K562 (cell line): ENCODE measurements at regions not wholly inside any gene's neighbourhood (a gene's known extent, or its start where the extent isn't known, plus 50 kb on each side); places are given as distances from the start of the nearest gene placed in this dataset.

Experiments
- ATAC-seq: fragments of 200-7000 bp; cut with Tn5 transposase; 3 replicates; pipeline ENCODE4 v1.9.1; 2020; ENCODE audit warnings: moderate library complexity
- BruUV-seq: library from RNA; stranded (reverse); fragments of 400-500 nt; replicated peaks from 2 replicates; lab custom pipeline; 2021; lab: Mats Ljungman, UMichigan
- CTCF ChIA-PET: fragments of 300-600 bp; formaldehyde crosslinking; extraction: SDS; loops from one replicate; lab custom pipeline; 2021; ENCODE audit warnings: low intra/inter-chr PET ratio; lab: Yijun Ruan, JAX
- POLR2A ChIA-PET: fragments of 300-600, 350-650 bp; sonication (Branson Sonifier 250); formaldehyde crosslinking; extraction: SDS; loops from one replicate; lab custom pipeline; 2021; ENCODE audit warnings: antibody characterized with exemption, inconsistent platforms; lab: Yijun Ruan, JAX
- DNase-seq, 4 experiments: peaks; one replicate each; pipeline versions ENCODE4 v3.0.0 to v3.0.0-alpha.2; 2011 to 2018; ENCODE audit warnings: low spot score in 3 of 4, mixed read lengths in 3 of 4; ENCODE audit errors: extremely low read depth in 1 of 4
- FAIRE-seq: peaks from 2 replicates; lab custom pipeline; 2011; peaks lifted over from hg19 to GRCh38; lab: Jason Lieb, UNC
- H2AFZ ChIP-seq: 2 replicates; pipeline ENCODE4 v1.6.0; 2011; ENCODE audit warnings: low read depth, low read length, control low read depth, inconsistent platforms
- H3K27ac ChIP-seq: fragments of 200-600 bp; 3 replicates; pipeline ENCODE4 v1.8.0; 2011; ENCODE audit warnings: low read depth, mild to moderate bottlenecking, control low read depth, inconsistent platforms, low read length, moderate library complexity, mixed read lengths; ENCODE audit errors: extremely low read depth
- H3K27me3 ChIP-seq, 2 experiments: fragments of 300-600 bp in 1 of 2; 2 replicates in 1 of 2; 3 replicates in 1 of 2; pipeline versions ENCODE4 v1.6.0 to v1.8.0; 2011; ENCODE audit warnings: inconsistent platforms in 2 of 2, low read length in 2 of 2, mild to moderate bottlenecking in 1 of 2, mixed read lengths in 1 of 2, moderate library complexity in 1 of 2; ENCODE audit not compliant: control insufficient read depth in 2 of 2, insufficient read depth in 2 of 2
- H3K36me3 ChIP-seq: fragments of 300-600 bp; 3 replicates; pipeline ENCODE4 v1.8.0; 2011; ENCODE audit warnings: mild to moderate bottlenecking, low read length, inconsistent platforms; ENCODE audit not compliant: control insufficient read depth, insufficient read depth
- H3K4me1 ChIP-seq, 2 experiments: fragments of 200-600 bp in 1 of 2; replicated peaks in 1 of 2; 2 replicates in 1 of 2; 3 replicates in 1 of 2; pipeline versions ENCODE4 v1.5.1 to v1.8.0; 2011; ENCODE audit warnings: inconsistent platforms in 2 of 2, low read length in 2 of 2, mild to moderate bottlenecking in 1 of 2, mixed read lengths in 1 of 2, moderate library complexity in 1 of 2; ENCODE audit not compliant: control insufficient read depth in 2 of 2, insufficient read depth in 2 of 2
- H3K4me2 ChIP-seq: 2 replicates; pipeline ENCODE4 v1.6.1; 2011; ENCODE audit warnings: low read length, control low read depth, inconsistent platforms, mixed read lengths; ENCODE audit not compliant: insufficient read depth
- H3K4me3 ChIP-seq: fragments of 200-600 bp; sonication (generic), shearing (Covaris generic); 2 replicates; pipeline ENCODE4 v1.5.1; 2016; ENCODE audit warnings: control low read depth, inconsistent platforms
- H3K79me2 ChIP-seq: fragments of 200-600 bp; 3 replicates; pipeline ENCODE4 v1.8.0; 2011; ENCODE audit warnings: low read length, inconsistent platforms; ENCODE audit not compliant: control insufficient read depth, insufficient read depth
- H3K9ac ChIP-seq, 2 experiments: 2 replicates each; pipeline versions ENCODE4 v1.6.0 to v1.6.1; 2011; ENCODE audit warnings: low read depth in 2 of 2, low read length in 2 of 2, control low read depth in 1 of 2, inconsistent platforms in 1 of 2, mild to moderate bottlenecking in 1 of 2, mixed read lengths in 1 of 2; ENCODE audit not compliant: insufficient read depth in 1 of 2
- H3K9me1 ChIP-seq: one replicate; pipeline ENCODE4 v1.6.0; 2011; ENCODE audit warnings: inconsistent platforms, mild to moderate bottlenecking, low read length, moderate library complexity; ENCODE audit not compliant: control insufficient read depth, insufficient read depth
- H3K9me3 ChIP-seq: replicated peaks from 2 replicates; pipeline ENCODE4 v1.5.1; 2011; ENCODE audit warnings: low read depth, low read length, inconsistent platforms; ENCODE audit not compliant: control insufficient read depth, insufficient read depth
- H4K20me1 ChIP-seq: replicated peaks from 2 replicates; pipeline ENCODE4 v1.6.1; 2011; ENCODE audit warnings: low read length, inconsistent platforms, mixed read lengths; ENCODE audit not compliant: control insufficient read depth, insufficient read depth
- ERF ChIP-seq: fragments of 450-650 bp; formaldehyde crosslinking; IDR thresholded peaks from 2 replicates; pipeline ENCODE4 v1.4.0; 2020; ENCODE audit warnings: mild to moderate bottlenecking, mixed read lengths
- PRMT5 ChIP-seq: sonication (generic); formaldehyde crosslinking; IDR thresholded peaks from 2 replicates; pipeline ENCODE4 v1.5.0; 2020; ENCODE audit warnings: missing genetic modification reagents
- SMAD1 ChIP-seq: fragments of 150-350 bp; IDR thresholded peaks from 2 replicates; pipeline ENCODE4 v1.6.1; 2014; ENCODE audit warnings: low read length, low read depth; ENCODE audit not compliant: partially characterized antibody
- STAT5A ChIP-seq: IDR thresholded peaks from 2 replicates; pipeline ENCODE4 v1.6.1; 2012; ENCODE audit warnings: low read length, inconsistent platforms, borderline replicate concordance
- U2AF2 ChIP-seq: fragments of 200-400 bp; formaldehyde crosslinking; optimal IDR thresholded peaks from 2 replicates; pipeline ENCODE3; 2017; ENCODE audit warnings: low read depth, mild to moderate bottlenecking, low read length
- VEZF1 ChIP-seq: fragments of 200-800 bp; sonication (Bioruptor generic); IDR thresholded peaks from 2 replicates; pipeline ENCODE4 v1.6.1; 2017; ENCODE audit warnings: missing genetic modification characterization, missing compliant biosample characterization
- ZNF316 ChIP-seq: fragments of 450-650 bp; IDR thresholded peaks from 2 replicates; pipeline ENCODE4 v1.6.1; 2016
- ZNF717 ChIP-seq: fragments of 250-450 bp; sonication (Bioruptor Pico); IDR thresholded peaks from 2 replicates; pipeline ENCODE4 v1.5.0; 2021
- WGBS: fragments of 100-300 bp; shearing (Covaris generic); methylation state at CpG from one replicate; pipeline ENCODE4 v1.1.6; 2016; ENCODE audit warnings: low coverage, mixed read lengths; ENCODE audit not compliant: insufficient coverage; ENCODE audit errors: missing lambda C conversion rate; 5-methylcytosine and 5-hydroxymethylcytosine counted together
- in situ Hi-C: fragments of 300-500 bp; cut with MboI; formaldehyde crosslinking; loops from 4 replicates; pipeline ENCODE4 v1.15.0; 2018; ENCODE audit warnings: inconsistent platforms, mixed read lengths
- intact Hi-C: fragments of 100-400 bp; cut with micrococcal nuclease; formaldehyde crosslinking; loops from 2 replicates; pipeline ENCODE4 v1.14.2; 2022
- TF ChIP-seq, protein P1 (sequence below), 2 experiments: fragments of 450-650 bp; formaldehyde crosslinking in 1 of 2; IDR thresholded peaks; 2 replicates each; pipeline versions ENCODE4 v1.4.0 to v1.6.1; 2014 to 2020; ENCODE audit warnings: mild to moderate bottlenecking in 2 of 2, borderline replicate concordance in 1 of 2, low read depth in 1 of 2
- TF ChIP-seq, protein P2 (sequence below): fragments of 250-450 bp; sonication (Bioruptor Pico); IDR thresholded peaks from 2 replicates; pipeline ENCODE4 v1.5.1; 2021; ENCODE audit warnings: mild to moderate bottlenecking

- TF ChIP-seq, protein P1, sequence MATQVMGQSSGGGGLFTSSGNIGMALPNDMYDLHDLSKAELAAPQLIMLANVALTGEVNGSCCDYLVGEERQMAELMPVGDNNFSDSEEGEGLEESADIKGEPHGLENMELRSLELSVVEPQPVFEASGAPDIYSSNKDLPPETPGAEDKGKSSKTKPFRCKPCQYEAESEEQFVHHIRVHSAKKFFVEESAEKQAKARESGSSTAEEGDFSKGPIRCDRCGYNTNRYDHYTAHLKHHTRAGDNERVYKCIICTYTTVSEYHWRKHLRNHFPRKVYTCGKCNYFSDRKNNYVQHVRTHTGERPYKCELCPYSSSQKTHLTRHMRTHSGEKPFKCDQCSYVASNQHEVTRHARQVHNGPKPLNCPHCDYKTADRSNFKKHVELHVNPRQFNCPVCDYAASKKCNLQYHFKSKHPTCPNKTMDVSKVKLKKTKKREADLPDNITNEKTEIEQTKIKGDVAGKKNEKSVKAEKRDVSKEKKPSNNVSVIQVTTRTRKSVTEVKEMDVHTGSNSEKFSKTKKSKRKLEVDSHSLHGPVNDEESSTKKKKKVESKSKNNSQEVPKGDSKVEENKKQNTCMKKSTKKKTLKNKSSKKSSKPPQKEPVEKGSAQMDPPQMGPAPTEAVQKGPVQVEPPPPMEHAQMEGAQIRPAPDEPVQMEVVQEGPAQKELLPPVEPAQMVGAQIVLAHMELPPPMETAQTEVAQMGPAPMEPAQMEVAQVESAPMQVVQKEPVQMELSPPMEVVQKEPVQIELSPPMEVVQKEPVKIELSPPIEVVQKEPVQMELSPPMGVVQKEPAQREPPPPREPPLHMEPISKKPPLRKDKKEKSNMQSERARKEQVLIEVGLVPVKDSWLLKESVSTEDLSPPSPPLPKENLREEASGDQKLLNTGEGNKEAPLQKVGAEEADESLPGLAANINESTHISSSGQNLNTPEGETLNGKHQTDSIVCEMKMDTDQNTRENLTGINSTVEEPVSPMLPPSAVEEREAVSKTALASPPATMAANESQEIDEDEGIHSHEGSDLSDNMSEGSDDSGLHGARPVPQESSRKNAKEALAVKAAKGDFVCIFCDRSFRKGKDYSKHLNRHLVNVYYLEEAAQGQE (IDR thresholded peaks at IDR 0.05; ENCODE audit: borderline replicate concordance): peak; percentile 90
- TF ChIP-seq, protein P1 (CRISPR knock-in tag; IDR thresholded peaks at IDR 0.05; ENCODE audit: low read depth): no peak
- TF ChIP-seq, all 486 proteins: peak for 3
Observed at GRCh38 chr2:177127821-177128220, 84.8 kb upstream of the HNRNPA3 start (continued).

DNA sequence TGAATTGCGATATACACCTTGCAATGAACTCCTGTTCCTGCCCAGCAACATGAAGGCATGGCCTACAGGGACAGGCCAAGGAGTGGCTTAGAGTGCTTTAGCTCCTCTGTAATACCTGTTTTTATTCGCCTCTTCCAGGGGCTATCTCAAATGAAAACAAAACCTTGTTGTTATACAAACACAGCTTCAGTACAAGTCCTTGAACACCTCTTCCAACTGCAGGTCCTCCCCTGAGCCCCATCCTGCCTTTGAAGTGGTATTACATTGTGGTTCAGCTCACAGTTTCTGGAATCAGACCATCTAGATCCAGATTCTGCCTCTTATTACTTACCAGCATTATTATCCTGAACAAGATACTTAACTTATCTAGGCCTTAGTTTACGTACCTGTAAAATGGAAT lies 83.0 kb upstream of the HNRNPA3 start:
- Histone ChIP-seq H3K79me2 (no peaks in the 10 kb centered on the region), H3K9me3 (no peaks in the 10 kb centered on the region), H4K20me1 (no peaks in the 10 kb centered on the region), H3K9ac (no peak overlapping the region), H3K27ac (no peak overlapping the region), H3K9me1 (no peaks in the 10 kb centered on the region), H3K4me2 (no peak overlapping the region), H3K27me3 (peaks cover 16 to 21% of the 10 kb centered on the region in 2 experiments; a peak in 1 of 5 replicates), H3K4me1 (no peaks in the 10 kb centered on the region), H3K36me3 (no peaks in the 10 kb centered on the region), H2AFZ (no peak overlapping the region), H3K4me3 (no peak overlapping the region)
- ChIA-PET CTCF (no interaction called here), POLR2A (interaction anchor here (0.6 kb wide), 1 partner anchor 195 kb away, joined by 3 read pairs; no protein-coding TSS in a partner anchor)
- DNase-seq (no peak), ATAC-seq (no peak), FAIRE-seq (peak; percentile 35)
- 0% methylated on average over 3 of the region's 3 CpGs for WGBS
- no peak for TF ChIP-seq ZNF717 (CRISPR knock-in tag)
- TF ChIP-seq, protein P2, sequence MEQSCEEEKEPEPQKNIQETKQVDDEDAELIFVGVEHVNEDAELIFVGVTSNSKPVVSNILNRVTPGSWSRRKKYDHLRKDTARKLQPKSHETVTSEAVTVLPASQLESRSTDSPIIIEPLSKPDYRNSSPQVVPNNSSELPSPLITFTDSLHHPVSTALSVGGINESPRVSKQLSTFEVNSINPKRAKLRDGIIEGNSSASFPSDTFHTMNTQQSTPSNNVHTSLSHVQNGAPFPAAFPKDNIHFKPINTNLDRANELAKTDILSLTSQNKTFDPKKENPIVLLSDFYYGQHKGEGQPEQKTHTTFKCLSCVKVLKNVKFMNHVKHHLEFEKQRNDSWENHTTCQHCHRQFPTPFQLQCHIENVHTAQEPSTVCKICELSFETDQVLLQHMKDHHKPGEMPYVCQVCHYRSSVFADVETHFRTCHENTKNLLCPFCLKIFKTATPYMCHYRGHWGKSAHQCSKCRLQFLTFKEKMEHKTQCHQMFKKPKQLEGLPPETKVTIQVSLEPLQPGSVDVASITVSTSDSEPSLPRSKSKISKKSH (CRISPR knock-in tag): no peak
- TF ChIP-seq U2AF2: no peak
- TF ChIP-seq STAT5A: no peak
- no peak for TF ChIP-seq ERF
- no peak for TF ChIP-seq PRMT5 (CRISPR knock-in tag)
- TF ChIP-seq ZNF316: no peak
- no peak for TF ChIP-seq SMAD1
- no peak for TF ChIP-seq VEZF1 (CRISPR knock-in tag)
- no TSS peak for BruUV-seq
- in situ Hi-C loops (no loop called here), intact Hi-C loops (no loop called here)
